HG03439 (cell line): ENCODE measurements at regions not wholly inside any gene's neighbourhood (a gene's known extent, or its start where the extent isn't known, plus 50 kb on each side); places are given as distances from the start of the nearest gene placed in this dataset.
"Not testable (repeated sequence)": the region's sequence is repeated elsewhere in the genome, so short reads cannot be mapped to it uniquely, and the experiment has no call there.

Experiments
- ATAC-seq: cut with Tn5 transposase; IDR thresholded peaks from one replicate; pipeline ENCODE4 v1.9.1; 2021; ENCODE audit warnings: mild to moderate bottlenecking, moderate library complexity; ENCODE audit not compliant: unreplicated experiment

GRCh38 chr5:135102716-135103574, 68.9 kb upstream of the PITX1 start:
- ATAC-seq: no peak

- ATAC-seq: no peak
Measured at GRCh38 chr5:135100431-135100830, 66.4 kb upstream of the PITX1 start.

GRCh38 chr5:135100011-135100410, 66.0 kb upstream of the PITX1 start:
- ATAC-seq: no peak

- ATAC-seq: no peak
Measured at GRCh38 chr5:135097390-135097789, 63.4 kb upstream of the PITX1 start.

- no peak for ATAC-seq
Measured at GRCh38 chr5:135095871-135096270, 61.8 kb upstream of the PITX1 start.

- ATAC-seq: no peak
Measured at GRCh38 chr5:135095052-135095715, 61.2 kb upstream of the PITX1 start.

- no peak for ATAC-seq
Measured at GRCh38 chr5:135094339-135095051, 60.5 kb upstream of the PITX1 start.

GRCh38 chr5:135093483-135093882, 59.5 kb upstream of the PITX1 start:
- not testable (repeated sequence) for ATAC-seq

GRCh38 chr5:135092476-135092875, 58.4 kb upstream of the PITX1 start:
- no peak for ATAC-seq

GRCh38 chr5:135091286-135091685, 57.3 kb upstream of the PITX1 start:
- ATAC-seq: no peak

- ATAC-seq: no peak
Measured at GRCh38 chr5:135089912-135090311, 55.9 kb upstream of the PITX1 start.

GRCh38 chr5:135088911-135089310, 54.9 kb upstream of the PITX1 start:
- no peak for ATAC-seq

GRCh38 chr5:135087950-135088349, 53.9 kb upstream of the PITX1 start:
- ATAC-seq: no peak

- ATAC-seq: no peak
Measured at GRCh38 chr5:135085936-135086725, 52.1 kb upstream of the PITX1 start.

GRCh38 chr5:135085133-135085935, 51.3 kb upstream of the PITX1 start:
- ATAC-seq: no peak
